ENCODE measurements at regions not wholly inside any gene's neighbourhood (a gene's known extent, or its start where the extent isn't known, plus 50 kb on each side); places are given as distances from the start of the nearest gene placed in this dataset.

DNA sequence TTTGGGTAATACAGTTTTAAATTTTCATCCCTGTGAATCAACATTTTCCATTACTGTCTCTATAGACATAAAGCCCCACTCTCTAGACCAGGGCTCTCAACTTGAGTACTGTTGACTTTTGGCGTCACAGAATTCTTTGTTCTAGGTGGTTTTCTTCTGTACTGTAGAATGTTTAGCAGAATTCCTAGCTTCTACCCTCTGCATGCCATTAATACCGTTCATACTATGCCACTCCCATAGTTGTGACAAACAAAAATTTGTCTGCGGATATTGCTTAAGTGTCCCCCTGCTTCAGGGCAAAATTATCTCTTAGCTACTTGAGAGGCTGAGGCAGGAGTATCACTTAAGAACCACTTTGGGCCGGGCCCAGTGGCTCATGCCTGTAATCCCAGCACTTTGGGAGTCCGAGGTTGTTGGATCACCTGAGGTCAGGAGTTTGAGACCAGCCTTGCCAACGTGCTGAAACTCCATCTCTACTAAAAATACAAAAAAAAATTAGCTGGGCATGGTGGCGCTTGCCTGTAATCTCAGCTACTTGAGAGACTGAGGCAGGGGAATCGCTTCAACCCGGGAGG, 57.3 kb upstream of the NRG3 start:
- TF ChIP-seq CTCF (IDR thresholded peaks at IDR 0.05; ENCODE audit: insufficient read depth, low read length, poor library complexity, severe bottlenecking) (no peak), EZH2phosphoT487 (conservative IDR thresholded peaks at IDR 0.05; ENCODE audit: low read length) (no peak)

Data from SU-DHL-6 (cell line).